H7 (cell line): ENCODE measurements at regions not wholly inside any gene's neighbourhood (a gene's known extent, or its start where the extent isn't known, plus 50 kb on each side); places are given as distances from the start of the nearest gene placed in this dataset.

ENCODE experiments used
- DNase-seq: peaks from one replicate; pipeline ENCODE4 v3.0.0; 2012
- H3K27me3 ChIP-seq: 2 replicates; pipeline ENCODE4 v1.6.0; 2011; ENCODE audit warnings: mild to moderate bottlenecking, low read length; ENCODE audit not compliant: control insufficient read depth, insufficient read depth
- H3K36me3 ChIP-seq: replicated peaks from 2 replicates; pipeline ENCODE4 v1.5.1; 2011; ENCODE audit warnings: low read length; ENCODE audit not compliant: control insufficient read depth, insufficient read depth
- H3K4me3 ChIP-seq: 2 replicates; pipeline ENCODE4 v1.5.1; 2011; ENCODE audit warnings: low read depth, mild to moderate bottlenecking, control low read depth, low read length, moderate library complexity; ENCODE audit not compliant: insufficient read depth

- no peaks in the 10 kb centered on the region for H3K36me3 ChIP-seq
- H3K4me3 ChIP-seq = no peak overlapping the region
- H3K27me3 ChIP-seq = no peaks in the 10 kb centered on the region
- no peak for DNase-seq
These were observed 133.5 kb upstream of the KL start for GRCh38 chr13:32882691-32883090.

DNA sequence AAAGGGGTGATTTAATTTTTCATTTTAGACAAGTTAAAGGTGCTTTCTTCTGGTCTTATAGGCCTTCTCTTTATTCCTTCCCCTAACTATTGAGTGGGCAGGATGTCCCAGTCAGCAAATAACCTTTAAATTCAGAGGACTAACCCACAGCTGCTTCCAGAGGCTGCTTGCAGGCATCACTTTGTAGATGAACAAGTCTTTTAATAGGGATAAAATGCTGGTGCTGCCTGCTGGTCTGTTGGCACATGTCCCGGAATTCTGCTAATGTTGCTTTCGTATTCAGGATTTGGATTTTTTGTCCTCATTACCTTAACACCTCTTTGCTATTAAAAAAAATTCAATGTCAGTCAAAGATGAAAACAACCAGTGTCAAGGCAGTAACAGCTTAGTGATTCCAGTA lies 132.7 kb upstream of the KL start:
- H3K27me3 ChIP-seq = no peaks in the 10 kb centered on the region
- no peaks in the 10 kb centered on the region for H3K36me3 ChIP-seq
- H3K4me3 ChIP-seq = no peak overlapping the region
- DNase-seq = no peak

GRCh38 chr13:32887617-32888016 lies 128.6 kb upstream of the KL start:
- Histone ChIP-seq H3K4me3 (no peak overlapping the region), H3K27me3 (no peaks in the 10 kb centered on the region), H3K36me3 (no peaks in the 10 kb centered on the region)
- DNase-seq = no peak

GRCh38 chr13:32889986-32890565 lies 126.1 kb upstream of the KL start:
- Histone ChIP-seq H3K4me3 (no peak overlapping the region), H3K27me3 (no peaks in the 10 kb centered on the region; the same call in 1 of the 2 replicates), H3K36me3 (no peaks in the 10 kb centered on the region)
- DNase-seq = no peak

DNA sequence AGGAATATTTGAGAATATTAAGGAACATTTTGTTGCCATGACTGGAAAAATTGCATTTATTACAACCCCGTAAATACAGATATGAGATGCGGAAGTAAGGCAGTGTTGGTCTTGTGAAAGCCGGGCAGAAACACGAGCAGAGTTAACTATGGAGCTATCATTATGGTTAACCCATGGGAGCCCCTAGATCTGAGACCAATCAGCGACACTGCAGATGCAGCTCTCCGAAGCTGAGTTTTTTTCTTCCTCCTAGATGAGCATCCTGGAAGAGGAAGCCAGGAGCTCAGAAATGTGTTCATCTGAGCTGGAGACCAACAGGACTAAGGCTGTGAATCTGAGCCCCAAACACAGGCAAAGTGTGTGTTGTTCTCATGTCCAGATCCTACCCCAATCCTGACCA lies 123.0 kb upstream of the KL start:
- Histone ChIP-seq H3K36me3 (no peaks in the 10 kb centered on the region), H3K27me3 (no peaks in the 10 kb centered on the region; the same call in 1 of the 2 replicates), H3K4me3 (no peak overlapping the region)
- DNase-seq = no peak

GRCh38 chr13:32894589-32895001 lies 121.6 kb upstream of the KL start:
- Histone ChIP-seq H3K36me3 (no peaks in the 10 kb centered on the region), H3K27me3 (no peaks in the 10 kb centered on the region; the same call in 1 of the 2 replicates), H3K4me3 (no peak overlapping the region)
- DNase-seq = no peak

- no peaks in the 10 kb centered on the region for H3K36me3 ChIP-seq
- H3K27me3 ChIP-seq = no peaks in the 10 kb centered on the region; the same call in 1 of the 2 replicates
- H3K4me3 ChIP-seq = no peak overlapping the region
- DNase-seq = no peak
These were observed 120.9 kb upstream of the KL start for GRCh38 chr13:32895296-32895695.

GRCh38 chr13:32897296-32897695 lies 118.9 kb upstream of the KL start:
- H3K27me3 ChIP-seq = no peaks in the 10 kb centered on the region; the same call in 1 of the 2 replicates
- DNase-seq = no peak
- H3K4me3 ChIP-seq = no peak overlapping the region
- H3K36me3 ChIP-seq = no peaks in the 10 kb centered on the region

GRCh38 chr13:32902029-32902780 lies 114.0 kb upstream of the KL start:
- no peaks in the 10 kb centered on the region for H3K27me3 ChIP-seq
- no peak for DNase-seq
- no peak overlapping the region for H3K4me3 ChIP-seq
- no peaks in the 10 kb centered on the region for H3K36me3 ChIP-seq

DNA sequence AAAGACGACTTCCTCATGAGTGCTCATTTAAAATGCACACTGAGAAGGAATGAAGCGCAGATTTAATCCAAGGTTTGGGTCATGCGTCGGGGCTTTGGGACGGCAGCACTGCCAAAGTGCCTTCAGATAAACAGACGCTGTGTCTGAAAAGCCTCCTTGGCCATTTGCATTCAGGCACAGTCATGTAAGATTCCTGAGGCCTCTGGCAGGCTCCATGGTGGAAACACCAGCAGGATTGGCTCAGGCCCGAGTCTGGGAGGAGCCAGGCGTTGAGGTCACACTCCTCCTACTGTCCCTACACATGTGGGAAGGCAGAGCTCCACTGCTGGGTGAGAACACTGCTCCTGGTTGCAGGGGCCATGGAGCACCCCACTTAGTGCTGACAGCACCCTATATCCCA lies 113.3 kb upstream of the KL start:
- Histone ChIP-seq H3K4me3 (no peak overlapping the region), H3K36me3 (no peaks in the 10 kb centered on the region), H3K27me3 (no peaks in the 10 kb centered on the region)
- peak; percentile 27 for DNase-seq

GRCh38 chr13:32903720-32904119 lies 112.5 kb upstream of the KL start:
- Histone ChIP-seq H3K4me3 (no peak overlapping the region), H3K27me3 (no peaks in the 10 kb centered on the region), H3K36me3 (no peaks in the 10 kb centered on the region)
- no peak for DNase-seq

- Histone ChIP-seq H3K4me3 (no peak overlapping the region), H3K36me3 (no peaks in the 10 kb centered on the region), H3K27me3 (no peaks in the 10 kb centered on the region)
- DNase-seq = no peak
These were observed 112.0 kb upstream of the KL start for GRCh38 chr13:32904266-32904665.

DNA sequence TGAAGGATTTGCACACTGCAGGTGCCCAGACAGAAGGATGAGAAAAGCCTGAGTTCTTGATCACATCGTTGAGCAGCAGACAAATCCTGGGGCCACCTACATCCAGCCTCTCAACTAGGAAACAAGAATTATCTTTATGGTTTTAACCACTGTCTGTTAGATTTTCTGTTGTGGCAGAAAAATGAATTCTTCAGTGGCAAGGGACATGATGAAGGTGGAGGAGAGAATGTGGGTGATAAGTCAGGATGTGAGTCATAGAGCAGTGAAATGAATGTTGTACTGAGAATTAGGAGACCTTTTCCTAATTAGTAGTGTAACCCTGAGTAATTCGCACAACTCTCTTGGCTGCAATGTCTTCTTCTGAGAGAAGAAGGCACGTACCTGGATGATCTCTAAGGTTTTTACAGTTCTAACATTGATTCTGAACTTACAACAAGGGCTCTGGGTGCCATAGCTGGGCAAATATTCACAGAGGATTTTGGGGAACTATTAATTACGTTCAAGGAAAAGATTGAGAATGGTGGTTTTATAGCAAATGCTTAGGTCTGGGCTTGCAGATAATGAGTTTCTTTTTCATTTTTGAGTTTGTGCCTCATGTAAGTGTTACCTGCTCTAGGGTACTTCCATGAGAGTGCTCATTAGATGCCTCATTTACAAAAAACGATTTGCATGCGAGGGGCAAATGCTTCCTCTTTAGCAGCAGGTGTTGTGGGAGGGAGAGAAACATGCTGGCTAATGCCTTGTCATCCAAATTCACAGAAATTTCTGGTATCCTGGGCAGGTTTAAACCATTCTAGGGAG lies 111.0 kb upstream of the KL start:
- no peaks in the 10 kb centered on the region for H3K36me3 ChIP-seq
- H3K27me3 ChIP-seq = no peaks in the 10 kb centered on the region
- no peak overlapping the region for H3K4me3 ChIP-seq
- no peak for DNase-seq

DNA sequence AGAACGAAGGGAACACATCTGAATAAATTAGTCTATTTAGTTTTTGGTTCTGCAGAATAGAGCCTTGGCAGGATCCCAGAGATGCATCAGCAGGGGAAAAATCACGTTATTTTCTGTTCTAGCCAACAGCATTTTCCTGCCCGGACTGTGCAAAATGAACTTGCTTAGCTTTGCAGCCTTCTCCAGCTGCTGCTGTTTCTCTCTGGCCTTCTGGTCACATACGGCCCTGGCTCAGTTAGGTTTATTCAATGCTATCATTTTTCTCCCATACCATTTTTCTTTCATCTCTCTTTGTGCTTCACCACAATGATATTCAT lies 110.4 kb upstream of the KL start:
- Histone ChIP-seq H3K36me3 (no peaks in the 10 kb centered on the region), H3K4me3 (no peak overlapping the region), H3K27me3 (no peaks in the 10 kb centered on the region)
- no peak for DNase-seq

DNA sequence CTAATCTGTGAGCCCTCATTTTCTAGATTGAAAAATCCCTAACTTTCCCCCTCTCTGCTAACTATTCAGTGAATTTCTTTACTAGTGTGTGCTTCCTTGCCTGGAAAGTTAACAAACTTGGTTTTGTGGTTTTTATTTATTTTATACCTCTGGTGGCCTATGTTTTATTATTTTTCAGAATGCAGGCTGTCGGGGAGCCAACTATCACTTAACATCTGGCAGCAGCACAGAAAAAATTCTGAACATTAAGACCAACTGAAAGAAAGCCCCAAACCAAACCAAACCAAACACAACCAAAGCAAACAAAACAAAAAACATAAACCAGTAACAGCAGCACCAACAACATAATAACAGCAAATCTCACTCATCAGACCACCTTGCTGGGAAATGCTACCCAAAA lies 109.0 kb upstream of the KL start:
- DNase-seq = no peak
- no peaks in the 10 kb centered on the region for H3K27me3 ChIP-seq

More for the DNA sequence above, 109.0 kb upstream of the KL start:
- Histone ChIP-seq H3K4me3 (no peak overlapping the region), H3K36me3 (no peaks in the 10 kb centered on the region)
